IPS-18a (cell line): ENCODE measurements at regions not wholly inside any gene's neighbourhood (a gene's known extent, or its start where the extent isn't known, plus 50 kb on each side); places are given as distances from the start of the nearest gene placed in this dataset.

Source experiments
- H3K27ac ChIP-seq: one replicate; pipeline ENCODE4 v1.5.1; 2013; ENCODE audit warnings: low read length
- H3K27me3 ChIP-seq: one replicate; pipeline ENCODE4 v1.6.1; 2013; ENCODE audit warnings: mild to moderate bottlenecking, low read length; ENCODE audit not compliant: control insufficient read depth, insufficient read depth
- H3K36me3 ChIP-seq: one replicate; pipeline ENCODE4 v1.6.1; 2013; ENCODE audit warnings: low read depth, low read length; ENCODE audit not compliant: control insufficient read depth
- H3K4me1 ChIP-seq: one replicate; pipeline ENCODE4 v1.6.1; 2013; ENCODE audit warnings: low read depth, low read length; ENCODE audit not compliant: control insufficient read depth
- H3K4me3 ChIP-seq: one replicate; pipeline ENCODE4 v1.5.1; 2013; ENCODE audit warnings: low read length
- H3K9ac ChIP-seq: one replicate; pipeline ENCODE4 v1.6.1; 2013; ENCODE audit warnings: mild to moderate bottlenecking, low read length, moderate library complexity
- H3K9me3 ChIP-seq: one replicate; pipeline ENCODE4 v1.6.1; 2013; ENCODE audit warnings: low read depth, low read length; ENCODE audit not compliant: control insufficient read depth

DNA sequence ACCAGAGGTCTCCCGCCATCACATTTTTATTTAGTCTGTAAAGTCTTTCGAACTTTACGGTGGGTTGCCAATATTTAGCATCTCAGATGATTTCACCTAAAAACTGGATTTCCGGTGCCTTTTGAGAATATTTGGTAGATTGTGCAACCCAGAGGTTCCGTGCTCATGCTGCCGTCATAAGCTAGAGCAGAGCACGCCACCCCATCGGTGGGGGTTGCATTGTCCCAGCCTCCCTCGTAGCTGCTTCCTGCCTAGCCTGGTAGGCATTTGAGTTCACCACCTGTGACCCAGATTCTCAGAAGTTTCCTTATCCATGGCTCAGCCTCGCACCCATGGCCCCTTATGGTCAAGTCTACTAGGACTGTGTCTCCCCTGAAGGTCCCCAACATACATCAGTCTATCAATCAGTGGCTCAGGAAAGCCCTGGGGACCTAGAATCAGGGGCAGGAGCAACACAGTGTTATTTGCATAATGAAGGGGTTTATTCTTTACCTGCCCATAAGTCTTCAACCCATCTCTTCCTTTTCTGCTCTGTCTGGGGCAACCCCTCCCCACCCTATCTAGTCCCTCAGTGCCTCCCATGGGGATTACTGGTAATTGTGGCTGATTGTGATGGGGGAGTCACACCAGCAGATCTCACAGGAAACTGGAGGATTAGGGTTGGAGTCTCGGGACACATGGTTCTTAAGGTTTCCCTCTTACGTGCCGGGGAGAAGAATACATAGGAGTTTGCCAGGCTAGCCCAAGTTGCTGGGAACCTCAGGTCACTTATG, 152.3 kb downstream of the PHETA1 start:
- H3K4me1 ChIP-seq, result peaks cover 2% of the 10 kb centered on the region
- H3K27ac ChIP-seq, result no peak overlapping the region
- H3K4me3 ChIP-seq, result no peak overlapping the region
- H3K9ac ChIP-seq, result no peak overlapping the region
- no peaks in the 10 kb centered on the region for H3K9me3 ChIP-seq
- no peaks in the 10 kb centered on the region for H3K27me3 ChIP-seq
- H3K36me3 ChIP-seq, result no peaks in the 10 kb centered on the region

DNA sequence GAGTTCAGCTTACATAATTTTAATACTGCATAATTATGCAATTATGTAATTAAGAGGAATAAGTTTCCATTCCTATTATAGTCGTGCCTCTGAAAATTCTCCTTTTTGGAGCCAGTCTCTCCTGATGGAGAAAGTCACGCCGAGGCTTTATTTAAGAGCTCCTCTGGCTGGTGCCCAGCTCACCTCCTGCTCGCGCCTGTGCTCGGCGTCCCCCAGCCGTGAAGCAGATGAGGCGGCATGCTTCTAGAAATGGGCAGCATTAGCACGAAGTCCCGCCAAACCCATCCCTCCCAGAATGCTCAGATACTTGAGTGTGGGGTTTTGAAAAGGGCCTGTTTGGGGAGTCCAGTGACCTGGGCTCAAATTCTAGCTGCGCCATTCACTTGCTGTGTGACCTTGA, 153.0 kb downstream of the PHETA1 start:
- no peaks in the 10 kb centered on the region for H3K27me3 ChIP-seq
- H3K4me1 ChIP-seq, result no peaks in the 10 kb centered on the region
- H3K27ac ChIP-seq, result no peak overlapping the region

DNA sequence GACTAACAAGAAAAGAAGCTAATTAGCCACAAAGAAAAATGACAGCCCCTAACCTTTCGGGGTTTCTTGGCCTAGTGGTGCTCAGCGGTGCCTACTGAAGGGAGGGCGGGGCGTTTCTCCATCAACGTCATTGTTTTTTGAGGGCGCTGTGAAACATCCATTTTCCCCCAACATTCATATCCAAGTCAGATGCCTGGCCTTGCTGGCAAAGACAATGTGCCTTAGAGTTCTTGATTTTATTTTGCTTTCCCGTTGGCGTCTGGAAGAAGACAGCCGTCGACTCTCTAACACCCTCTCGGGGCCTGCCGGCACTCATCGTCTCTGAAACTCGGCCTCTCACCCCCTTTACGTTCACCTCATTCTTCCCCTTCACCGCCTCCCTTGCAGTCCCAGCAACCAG, 154.5 kb downstream of the PHETA1 start:
- Histone ChIP-seq H3K9ac (no peak overlapping the region), H3K36me3 (no peaks in the 10 kb centered on the region), H3K27me3 (no peaks in the 10 kb centered on the region), H3K9me3 (no peaks in the 10 kb centered on the region), H3K4me1 (no peaks in the 10 kb centered on the region), H3K4me3 (no peak overlapping the region), H3K27ac (no peak overlapping the region)

More for the DNA sequence above, 153.0 kb downstream of the PHETA1 start:
- no peaks in the 10 kb centered on the region for H3K36me3 ChIP-seq
- H3K9ac ChIP-seq, result no peak overlapping the region
- H3K4me3 ChIP-seq, result no peak overlapping the region
- H3K9me3 ChIP-seq, result no peaks in the 10 kb centered on the region

DNA sequence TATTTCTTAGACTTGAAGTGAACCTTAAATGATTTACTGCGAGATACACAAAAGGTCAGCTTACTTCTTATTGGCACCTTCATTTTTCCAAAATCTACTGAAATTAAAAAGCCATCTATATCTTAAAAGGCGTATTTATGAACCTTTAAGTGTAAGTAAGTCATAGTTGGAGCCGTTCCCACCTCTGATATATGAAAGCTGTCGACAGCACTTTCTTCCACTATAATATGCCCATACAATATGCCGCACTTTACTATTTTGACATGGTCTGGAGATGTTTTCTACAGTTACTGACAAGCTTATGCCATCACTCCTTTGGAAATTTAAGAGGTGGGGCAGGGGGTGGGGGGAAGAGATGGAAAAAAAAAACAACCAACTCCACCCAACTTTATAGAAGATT, 155.3 kb downstream of the PHETA1 start:
- Histone ChIP-seq H3K4me3 (no peak overlapping the region), H3K9me3 (no peaks in the 10 kb centered on the region), H3K9ac (no peak overlapping the region), H3K27ac (no peak overlapping the region), H3K4me1 (no peaks in the 10 kb centered on the region), H3K36me3 (no peaks in the 10 kb centered on the region), H3K27me3 (no peaks in the 10 kb centered on the region)

DNA sequence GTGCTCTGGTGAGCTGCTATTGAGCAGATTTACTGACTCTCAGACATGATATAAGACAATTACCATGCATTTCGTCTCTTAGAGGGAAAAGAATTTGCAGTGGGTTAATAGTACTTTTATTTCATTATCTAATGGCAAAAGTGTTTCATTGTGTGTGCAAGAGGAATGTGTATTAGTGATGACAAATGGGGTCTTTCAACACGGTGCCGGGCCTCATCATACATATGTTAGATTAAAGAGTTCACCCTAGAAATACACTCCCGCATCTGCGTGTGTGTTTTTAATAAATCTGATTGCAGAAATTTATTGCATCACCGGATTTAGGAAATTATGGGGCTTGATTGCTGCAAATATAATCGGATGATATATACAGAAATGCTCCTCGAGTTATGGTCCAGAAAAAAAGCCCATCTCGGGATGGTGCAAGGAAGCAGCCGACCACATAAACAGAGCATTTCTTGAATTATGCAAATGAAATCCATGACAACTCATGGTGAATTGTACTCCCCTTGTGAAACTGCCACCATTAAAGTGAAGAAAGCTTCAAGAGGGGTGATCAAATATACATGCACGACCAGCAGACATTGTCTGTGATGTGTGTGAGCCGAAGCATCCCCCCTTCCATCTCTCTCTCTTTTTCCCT, 156.0 kb downstream of the PHETA1 start:
- Histone ChIP-seq H3K27me3 (no peaks in the 10 kb centered on the region), H3K4me3 (no peak overlapping the region), H3K27ac (no peak overlapping the region), H3K36me3 (no peaks in the 10 kb centered on the region), H3K9ac (no peak overlapping the region), H3K9me3 (no peaks in the 10 kb centered on the region), H3K4me1 (no peaks in the 10 kb centered on the region)

DNA sequence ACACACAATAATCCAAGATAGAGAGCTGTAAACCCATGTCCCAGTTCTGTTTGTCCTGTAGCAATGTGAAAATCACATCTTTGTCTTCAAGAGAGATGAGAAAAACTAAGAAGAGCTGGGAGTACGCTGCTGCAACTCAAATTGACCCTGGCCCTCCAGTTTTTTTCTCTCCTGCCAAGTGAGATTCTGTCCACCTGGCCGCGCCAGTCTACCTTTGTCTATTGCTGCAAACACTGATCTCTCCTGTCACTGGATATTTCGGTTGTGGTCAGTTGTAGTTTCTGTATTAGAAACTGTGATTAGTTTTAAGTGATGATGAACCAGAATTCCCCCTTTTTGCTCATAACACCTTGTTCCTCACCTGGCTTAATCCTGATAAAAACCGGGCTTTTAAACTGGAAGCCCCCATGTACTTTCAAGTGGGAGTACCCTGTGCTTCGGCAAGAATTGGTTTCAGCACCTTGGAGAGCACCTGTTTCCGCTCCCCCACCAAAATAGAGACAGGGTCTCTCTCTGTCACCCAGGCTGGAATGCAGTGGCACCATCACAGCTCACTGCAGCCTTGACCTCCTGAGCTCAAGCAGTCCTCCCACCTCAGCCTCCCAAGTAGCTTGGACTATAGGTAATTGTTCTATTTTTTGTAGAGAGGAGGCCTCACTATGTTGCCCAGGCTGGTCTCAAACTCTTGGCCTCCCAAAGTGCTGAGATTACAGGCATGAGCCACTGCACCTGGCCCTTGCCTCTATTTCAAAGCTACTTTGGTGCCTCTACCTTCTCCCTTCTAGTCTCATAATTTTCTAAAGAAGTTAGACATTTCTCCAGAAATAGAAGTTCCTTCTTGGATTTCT, 156.8 kb downstream of the PHETA1 start:
- no peak overlapping the region for H3K9ac ChIP-seq
- no peaks in the 10 kb centered on the region for H3K4me1 ChIP-seq
- H3K4me3 ChIP-seq, result no peak overlapping the region
- H3K9me3 ChIP-seq, result no peaks in the 10 kb centered on the region
- H3K36me3 ChIP-seq, result no peaks in the 10 kb centered on the region
- H3K27ac ChIP-seq, result no peak overlapping the region
- no peaks in the 10 kb centered on the region for H3K27me3 ChIP-seq

DNA sequence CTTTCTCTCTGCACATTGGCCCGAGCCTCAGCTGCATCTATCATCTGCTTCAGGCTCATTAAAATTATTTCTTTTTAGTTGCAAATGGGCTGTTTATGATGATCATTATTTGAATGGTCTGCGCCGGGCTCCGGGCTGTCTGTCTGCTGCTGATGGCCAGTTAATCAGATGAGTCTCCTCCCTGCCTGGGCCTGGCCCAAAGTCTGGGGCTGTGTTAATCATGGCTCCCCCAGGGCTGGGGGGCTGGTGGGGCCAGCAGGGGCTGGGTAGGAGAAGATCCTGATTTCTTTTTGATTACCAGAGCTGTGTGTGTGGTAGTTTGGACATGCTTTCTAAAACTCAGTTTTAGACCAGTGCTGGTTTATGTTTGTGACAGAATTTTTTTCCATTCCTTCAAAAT, 159.1 kb downstream of the PHETA1 start:
- no peaks in the 10 kb centered on the region for H3K9me3 ChIP-seq
- no peak overlapping the region for H3K4me3 ChIP-seq
- no peak overlapping the region for H3K9ac ChIP-seq
- no peaks in the 10 kb centered on the region for H3K4me1 ChIP-seq
- no peak overlapping the region for H3K27ac ChIP-seq
- H3K27me3 ChIP-seq, result no peaks in the 10 kb centered on the region
- no peaks in the 10 kb centered on the region for H3K36me3 ChIP-seq

DNA sequence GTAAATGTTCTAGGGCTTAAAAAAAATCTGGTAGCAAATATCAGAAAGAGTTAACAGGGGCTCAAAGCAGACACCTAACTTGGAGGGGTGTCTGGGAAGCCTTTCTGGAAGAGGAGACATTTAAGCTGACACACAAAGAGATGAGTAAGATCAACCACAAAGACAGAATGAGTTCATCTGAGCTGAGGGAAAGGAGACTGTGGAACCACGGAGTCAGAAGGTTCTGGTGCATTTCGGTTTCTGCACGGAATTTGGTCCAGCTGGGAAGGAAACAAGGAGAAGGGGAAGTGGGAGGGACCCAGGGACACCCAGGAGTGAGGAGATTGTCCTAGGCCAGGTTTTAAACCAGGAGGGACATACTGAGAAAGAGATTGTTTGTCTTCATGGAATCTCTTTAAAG, 161.1 kb downstream of the PHETA1 start:
- Histone ChIP-seq H3K27me3 (no peaks in the 10 kb centered on the region), H3K36me3 (no peaks in the 10 kb centered on the region), H3K4me3 (no peak overlapping the region), H3K4me1 (no peaks in the 10 kb centered on the region), H3K27ac (no peak overlapping the region), H3K9ac (no peak overlapping the region), H3K9me3 (no peaks in the 10 kb centered on the region)

DNA sequence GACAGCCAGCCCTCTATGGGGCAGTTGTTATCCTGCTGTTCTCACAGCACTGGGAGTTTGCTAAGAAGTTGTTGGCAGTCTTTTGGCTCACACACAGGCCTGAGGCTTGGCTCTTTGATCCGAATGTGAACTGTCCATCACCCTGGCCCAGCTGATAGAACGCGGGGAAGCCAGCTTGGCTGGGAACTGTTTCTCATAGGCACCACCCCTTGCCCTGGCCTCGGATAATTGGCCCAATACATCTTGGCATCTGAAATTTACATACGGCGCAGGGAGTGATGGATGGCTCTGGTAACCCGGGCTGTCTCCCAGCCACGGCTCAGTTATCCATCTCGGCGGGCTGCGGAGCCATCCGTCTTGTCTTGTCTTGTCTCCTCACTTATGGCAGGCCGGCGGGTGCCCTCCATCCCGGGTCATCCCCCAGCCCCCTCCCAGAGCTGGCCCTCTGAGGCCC, 164.1 kb downstream of the PHETA1 start:
- Histone ChIP-seq H3K4me1 (no peaks in the 10 kb centered on the region), H3K9me3 (no peaks in the 10 kb centered on the region), H3K27ac (no peak overlapping the region), H3K36me3 (no peaks in the 10 kb centered on the region), H3K27me3 (no peaks in the 10 kb centered on the region), H3K4me3 (no peak overlapping the region), H3K9ac (no peak overlapping the region)

DNA sequence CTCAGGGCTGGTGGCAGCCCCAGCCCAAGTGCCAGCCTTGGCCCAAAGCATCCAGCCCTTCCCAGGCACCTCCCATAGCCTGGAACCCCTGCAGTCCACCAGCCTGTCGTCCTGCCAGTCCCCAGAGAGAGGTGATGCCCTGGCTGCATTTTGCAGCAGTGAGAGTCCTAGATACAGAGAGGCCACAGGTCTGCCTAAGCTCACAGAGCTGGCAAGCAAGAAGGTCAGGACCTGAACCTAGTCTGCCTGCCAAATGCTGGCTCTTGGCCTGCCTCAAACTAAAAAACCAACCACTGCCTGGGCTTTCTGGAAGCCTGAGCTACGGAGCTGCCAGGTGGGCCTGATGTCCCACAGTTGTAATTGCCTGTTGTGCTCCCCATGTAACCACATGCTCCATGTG, 164.9 kb downstream of the PHETA1 start:
- no peaks in the 10 kb centered on the region for H3K27me3 ChIP-seq
- no peak overlapping the region for H3K27ac ChIP-seq
- H3K9ac ChIP-seq, result no peak overlapping the region
- H3K4me1 ChIP-seq, result no peaks in the 10 kb centered on the region
- no peaks in the 10 kb centered on the region for H3K9me3 ChIP-seq
- H3K36me3 ChIP-seq, result no peaks in the 10 kb centered on the region
- H3K4me3 ChIP-seq, result no peak overlapping the region

DNA sequence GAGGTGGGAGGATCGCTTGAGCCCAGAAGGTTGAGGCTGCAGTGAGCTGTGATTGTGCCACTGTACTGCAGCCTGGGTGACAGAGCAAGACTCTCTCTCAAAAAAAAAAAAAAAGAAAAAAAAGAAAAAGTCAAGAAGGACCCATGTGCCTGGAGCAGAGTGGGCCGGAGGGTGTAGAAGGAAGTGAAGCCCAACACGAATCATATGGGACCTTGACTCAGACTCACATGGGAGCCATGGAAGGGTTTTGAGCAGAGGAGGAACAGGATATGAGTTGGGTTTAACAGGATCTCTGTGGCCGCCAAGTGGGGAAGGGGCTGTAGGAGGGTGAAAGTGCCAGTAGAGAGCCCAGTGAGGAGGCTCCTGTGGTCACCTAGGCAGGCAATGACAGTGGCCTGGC, 165.4 kb downstream of the PHETA1 start:
- no peaks in the 10 kb centered on the region for H3K36me3 ChIP-seq
- no peaks in the 10 kb centered on the region for H3K27me3 ChIP-seq
- no peaks in the 10 kb centered on the region for H3K9me3 ChIP-seq
- no peak overlapping the region for H3K4me3 ChIP-seq
- H3K9ac ChIP-seq, result no peak overlapping the region
- H3K27ac ChIP-seq, result no peak overlapping the region
- no peaks in the 10 kb centered on the region for H3K4me1 ChIP-seq
